Endothelial cell of umbilical vein (primary cell): ENCODE measurements at regions not wholly inside any gene's neighbourhood (a gene's known extent, or its start where the extent isn't known, plus 50 kb on each side); places are given as distances from the start of the nearest gene placed in this dataset.

Experiments
- BruUV-seq: library from RNA; stranded (reverse); fragments of 400-500 nt; replicated peaks from 2 replicates; lab custom pipeline; 2021; lab: Mats Ljungman, UMichigan
- CTCF ChIA-PET: fragments of 300-600, 350-600 bp; sonication (Branson Sonifier 250); formaldehyde crosslinking; loops from one replicate; lab custom pipeline; 2021; ENCODE audit warnings: antibody characterized with exemption, inconsistent platforms; lab: Charles Lee
- POLR2A ChIA-PET: fragments of 300-600, 350-600 bp; sonication (Branson Sonifier 250); formaldehyde crosslinking; loops from one replicate; lab custom pipeline; 2021; ENCODE audit warnings: antibody characterized with exemption, inconsistent platforms; lab: Charles Lee
- DNase-seq: peaks from one replicate; pipeline ENCODE4 v3.0.0-alpha.2; 2011; ENCODE audit warnings: low read depth, low spot score
- FAIRE-seq: peaks from 2 replicates; lab custom pipeline; 2011; peaks lifted over from hg19 to GRCh38; lab: Jason Lieb, UNC
- H2AFZ ChIP-seq: 2 replicates; pipeline ENCODE4 v1.6.0; 2012; ENCODE audit warnings: low read depth, low read length, control low read depth, inconsistent platforms
- H3K27ac ChIP-seq: 2 replicates; pipeline ENCODE4 v1.5.1; 2011; ENCODE audit warnings: low read depth, mild to moderate bottlenecking, control low read depth, low read length, moderate library complexity; ENCODE audit not compliant: insufficient read depth
- H3K27me3 ChIP-seq, 2 experiments: 2 replicates each; pipeline versions ENCODE4 v1.6.0 to v1.6.1; 2011; ENCODE audit warnings: low read length in 2 of 2, mixed read lengths in 1 of 2; ENCODE audit not compliant: control insufficient read depth in 2 of 2, insufficient read depth in 2 of 2
- H3K36me3 ChIP-seq, 2 experiments: 2 replicates in 1 of 2; 3 replicates in 1 of 2; pipeline ENCODE4 v1.5.1; 2011; ENCODE audit warnings: low read length in 2 of 2, mild to moderate bottlenecking in 1 of 2, moderate library complexity in 1 of 2; ENCODE audit not compliant: control insufficient read depth in 2 of 2, insufficient read depth in 2 of 2; ENCODE audit errors: extremely low read depth in 1 of 2
- H3K4me1 ChIP-seq: 3 replicates; pipeline ENCODE4 v1.5.1; 2011; ENCODE audit warnings: mild to moderate bottlenecking, low read length; ENCODE audit not compliant: control insufficient read depth, insufficient read depth; ENCODE audit errors: extremely low read depth
- H3K4me2 ChIP-seq: 2 replicates; pipeline ENCODE4 v1.6.1; 2011; ENCODE audit warnings: low read length, control low read depth, mixed read lengths; ENCODE audit not compliant: insufficient read depth
- H3K4me3 ChIP-seq, 3 experiments: fragments of 200-600 bp in 1 of 3; sonication (generic), shearing (Covaris generic) in 1 of 3; replicated peaks in 1 of 3; 2 replicates each; pipeline ENCODE4 v1.5.1; 2011 to 2016; ENCODE audit warnings: control low read depth in 3 of 3, low read length in 3 of 3, mild to moderate bottlenecking in 2 of 3, inconsistent platforms in 1 of 3, low read depth in 1 of 3, moderate library complexity in 1 of 3; ENCODE audit not compliant: insufficient read depth in 1 of 3
- H3K79me2 ChIP-seq: 2 replicates; pipeline ENCODE4 v1.6.0; 2012; ENCODE audit warnings: low read length, inconsistent platforms; ENCODE audit not compliant: control insufficient read depth, insufficient read depth
- H3K9ac ChIP-seq: replicated peaks from 2 replicates; pipeline ENCODE3; 2011; ENCODE audit warnings: low read length, control low read depth; ENCODE audit not compliant: insufficient read depth; ENCODE audit errors: extremely low read depth
- H3K9me1 ChIP-seq: replicated peaks from 3 replicates; pipeline ENCODE4 v1.6.0; 2011; ENCODE audit warnings: mild to moderate bottlenecking, low read length; ENCODE audit not compliant: control insufficient read depth, insufficient read depth; ENCODE audit errors: extremely low read depth
- H3K9me3 ChIP-seq: replicated peaks from 2 replicates; pipeline ENCODE4 v1.5.1; 2012; ENCODE audit warnings: low read length, inconsistent platforms; ENCODE audit not compliant: control insufficient read depth, insufficient read depth
- H4K20me1 ChIP-seq: replicated peaks from 2 replicates; pipeline ENCODE3; 2011; ENCODE audit warnings: mild to moderate bottlenecking, low read length; ENCODE audit not compliant: control insufficient read depth, insufficient read depth; ENCODE audit errors: extremely low read depth
- CTCF ChIP-seq, 2 donors: IDR thresholded peaks; 1 replicate in 1 of 2; 2 replicates in 1 of 2; pipeline ENCODE4 v1.5.1; 2011; ENCODE audit warnings: low read length in 2 of 2, mild to moderate bottlenecking in 2 of 2, moderate library complexity in 2 of 2, control low read depth in 1 of 2, inconsistent platforms in 1 of 2, low read depth in 1 of 2; ENCODE audit not compliant: insufficient read depth in 1 of 2; ENCODE audit errors: extremely low read depth in 1 of 2
- EZH2 ChIP-seq: IDR thresholded peaks from 2 replicates; pipeline ENCODE4 v1.6.1; 2012; ENCODE audit warnings: borderline replicate concordance, low read depth, mild to moderate bottlenecking, moderate library complexity, low read length, inconsistent platforms; ENCODE audit not compliant: severe bottlenecking
- FOS ChIP-seq: IDR thresholded peaks from 2 replicates; pipeline ENCODE4 v1.6.1; 2011; ENCODE audit warnings: mild to moderate bottlenecking, low read length, moderate library complexity, borderline replicate concordance; ENCODE audit not compliant: insufficient read depth
- GATA2 ChIP-seq: IDR thresholded peaks from 2 replicates; pipeline ENCODE4 v1.7.0; 2011; ENCODE audit warnings: low read depth, mild to moderate bottlenecking, moderate library complexity, mixed read lengths, low read length; ENCODE audit not compliant: insufficient read length, insufficient read depth
- JUN ChIP-seq: IDR thresholded peaks from 2 replicates; pipeline ENCODE4 v1.6.1; 2011; ENCODE audit warnings: borderline replicate concordance, low read depth; ENCODE audit not compliant: insufficient read length, insufficient read depth
- MAX ChIP-seq: IDR thresholded peaks from 2 replicates; pipeline ENCODE4 v1.6.1; 2011; ENCODE audit not compliant: insufficient read depth, insufficient read length
- MYC ChIP-seq: IDR thresholded peaks from one replicate; pipeline ENCODE4 v1.6.1; 2011; ENCODE audit warnings: mild to moderate bottlenecking, low read depth, low read length
- POLR2A ChIP-seq: IDR thresholded peaks from 2 replicates; pipeline ENCODE4 v1.6.1; 2012; ENCODE audit warnings: low read depth, mild to moderate bottlenecking, control low read depth, low read length
- POLR2AphosphoS5 ChIP-seq: IDR thresholded peaks from 2 replicates; pipeline ENCODE4 v1.6.1; 2012; ENCODE audit warnings: low read depth, mild to moderate bottlenecking, control low read depth, low read length, moderate library complexity; ENCODE audit not compliant: insufficient read depth
- dilution Hi-C: fragments of 300-500 bp; cut with MboI; formaldehyde crosslinking; loops from one replicate; pipeline ENCODE4 v1.15.0; 2019; ENCODE audit warnings: low sequenced_read_pairs; ENCODE audit not compliant: extremely low pct_ligation_motif_present
- intact Hi-C: fragments of 100-400 bp; cut with micrococcal nuclease; formaldehyde crosslinking; loops from one replicate; pipeline ENCODE4 v1.10.0; 2022

- ChIA-PET CTCF (no interaction called here), POLR2A (no interaction called here)
- no peaks in the 10 kb centered on the region for H3K9me3 ChIP-seq
- no peaks in the 10 kb centered on the region for H3K27me3 ChIP-seq
- no peak for FAIRE-seq
- dilution Hi-C loops: no loop called here
- H3K4me3 ChIP-seq: no peak overlapping the region
- no peaks in the 10 kb centered on the region for H3K4me1 ChIP-seq
- no peak for DNase-seq
- no peak overlapping the region for H3K27ac ChIP-seq
- H3K9ac ChIP-seq: no peak overlapping the region
- no peak for TF ChIP-seq MAX
- TF ChIP-seq POLR2AphosphoS5: no peak
- no peak for TF ChIP-seq FOS
- TF ChIP-seq POLR2A: no peak
- no peak for TF ChIP-seq EZH2
- no peak for TF ChIP-seq MYC
- no peak for TF ChIP-seq JUN
- no peak for TF ChIP-seq GATA2
- no peak for TF ChIP-seq CTCF (IDR thresholded peaks at IDR 0.05; ENCODE audit: extremely low read depth in 1 of 2, insufficient read depth in 1 of 2, low read depth in 1 of 2, low read length in 2 of 2)
- no peak overlapping the region for H3K4me2 ChIP-seq
- H3K36me3 ChIP-seq: no peaks in the 10 kb centered on the region
- H4K20me1 ChIP-seq: no peaks in the 10 kb centered on the region
- no peak overlapping the region for H2AFZ ChIP-seq
- intact Hi-C loops: no loop called here
- no peaks in the 10 kb centered on the region for H3K9me1 ChIP-seq
- no peaks in the 10 kb centered on the region for H3K79me2 ChIP-seq
- no TSS peak for BruUV-seq
Measured at GRCh38 chr12:76250256-76250655, 98.0 kb downstream of the BBS10 start.
